Neural cell (in vitro differentiated cells): ENCODE measurements at regions not wholly inside any gene's neighbourhood (a gene's known extent, or its start where the extent isn't known, plus 50 kb on each side); places are given as distances from the start of the nearest gene placed in this dataset.

Source experiments
- H2AFZ ChIP-seq: fragments of 200-600, 300-800 bp; sonication (generic), shearing (Covaris generic); 2 replicates; pipeline ENCODE4 v1.6.0; 2014; ENCODE audit warnings: low read depth, mild to moderate bottlenecking, antibody characterized with exemption, low read length, moderate library complexity
- H3F3A ChIP-seq: fragments of 200-600 bp; shearing (Covaris generic); 2 replicates; pipeline ENCODE4 v1.6.1; 2016; ENCODE audit warnings: mild to moderate bottlenecking, moderate library complexity, mixed read lengths, antibody characterized with exemption, low read length; ENCODE audit not compliant: insufficient read depth, poor library complexity, severe bottlenecking
- H3K27ac ChIP-seq: fragments of 200-600, 300-800 bp; sonication (generic), shearing (Covaris generic); 2 replicates; pipeline ENCODE4 v1.5.1; 2014; ENCODE audit warnings: mild to moderate bottlenecking, low read length, moderate library complexity
- H3K27me3 ChIP-seq: fragments of 300-800, 200-600 bp; sonication (generic), shearing (Covaris generic); 2 replicates; pipeline ENCODE4 v1.6.0; 2014; ENCODE audit warnings: mild to moderate bottlenecking, low read depth, low read length, moderate library complexity; ENCODE audit not compliant: insufficient read depth
- H3K36me3 ChIP-seq: fragments of 300-800, 200-600 bp; sonication (generic), shearing (Covaris generic); 2 replicates; pipeline ENCODE4 v1.5.1; 2014; ENCODE audit warnings: mild to moderate bottlenecking, antibody characterized with exemption, low read length, moderate library complexity; ENCODE audit not compliant: insufficient read depth
- H3K4me2 ChIP-seq: fragments of 300-800, 200-600 bp; sonication (generic), shearing (Covaris generic); 2 replicates; pipeline ENCODE4 v1.6.0; 2014; ENCODE audit warnings: mild to moderate bottlenecking, low read length
- H3K4me3 ChIP-seq: fragments of 300-800, 200-600 bp; sonication (generic), shearing (Covaris generic); 2 replicates; pipeline ENCODE4 v1.5.1; 2014; ENCODE audit warnings: mild to moderate bottlenecking, low read length, moderate library complexity
- H3K79me2 ChIP-seq: fragments of 200-600 bp; shearing (Covaris generic); replicated peaks from 2 replicates; pipeline ENCODE4 v1.6.0; 2014; ENCODE audit warnings: mild to moderate bottlenecking, low read length, moderate library complexity; ENCODE audit not compliant: insufficient read depth
- H3K9ac ChIP-seq: fragments of 300-800, 200-600 bp; sonication (generic), shearing (Covaris generic); 2 replicates; pipeline ENCODE4 v1.6.1; 2016; ENCODE audit warnings: mild to moderate bottlenecking, low read length, mixed read lengths
- H3K9me2 ChIP-seq: fragments of 200-600 bp; shearing (Covaris generic); 2 replicates; pipeline ENCODE4 v1.6.1; 2016; ENCODE audit warnings: mild to moderate bottlenecking, low read length, mixed read lengths; ENCODE audit not compliant: insufficient read depth
- H3K9me3 ChIP-seq: fragments of 200-600, 300-800 bp; sonication (generic), shearing (Covaris generic); 2 replicates; pipeline ENCODE4 v1.6.1; 2016; ENCODE audit warnings: mild to moderate bottlenecking, mixed run types, low read length, moderate library complexity, mixed read lengths
- H4K20me1 ChIP-seq: fragments of 200-600 bp; shearing (Covaris generic); 2 replicates; pipeline ENCODE4 v1.6.1; 2016; ENCODE audit warnings: mild to moderate bottlenecking, mixed run types; ENCODE audit not compliant: insufficient read depth
- EP300 ChIP-seq: fragments of 450-650 bp; conservative IDR thresholded peaks from 2 replicates; pipeline ENCODE4 v1.6.1; 2014; ENCODE audit warnings: antibody characterized with exemption, mild to moderate bottlenecking, moderate library complexity; ENCODE audit not compliant: poor library complexity, severe bottlenecking
- EZH2 ChIP-seq: fragments of 200-600, 300-800 bp; shearing (Covaris generic), sonication (generic); IDR thresholded peaks from 2 replicates; pipeline ENCODE4 v1.6.1; 2014; ENCODE audit warnings: antibody characterized with exemption, low read length, borderline replicate concordance, mild to moderate bottlenecking; ENCODE audit not compliant: insufficient read depth, poor library complexity, severe bottlenecking
- MXI1 ChIP-seq: fragments of 450-650 bp; conservative IDR thresholded peaks from 2 replicates; pipeline ENCODE4 v1.6.1; 2014; ENCODE audit warnings: antibody characterized with exemption, mild to moderate bottlenecking; ENCODE audit not compliant: poor library complexity, severe bottlenecking
- POLR2AphosphoS5 ChIP-seq: IDR thresholded peaks from 2 replicates; pipeline ENCODE4 v1.6.1; 2012
- RAD21 ChIP-seq: fragments of 450-650 bp; conservative IDR thresholded peaks from 2 replicates; pipeline ENCODE4 v1.6.1; 2014; ENCODE audit warnings: antibody characterized with exemption, mild to moderate bottlenecking, moderate library complexity
- SMC3 ChIP-seq: fragments of 450-650 bp; conservative IDR thresholded peaks from 2 replicates; pipeline ENCODE4 v1.6.1; 2014; ENCODE audit warnings: antibody characterized with exemption, mild to moderate bottlenecking, moderate library complexity; ENCODE audit not compliant: poor library complexity
- TAF1 ChIP-seq: IDR thresholded peaks from 2 replicates; pipeline ENCODE4 v1.6.1; 2012; ENCODE audit warnings: low read depth
- TF ChIP-seq, protein P1 (sequence below): fragments of 450-650 bp; IDR thresholded peaks from 2 replicates; pipeline ENCODE4 v1.5.1; 2014; ENCODE audit warnings: antibody characterized with exemption, mild to moderate bottlenecking, moderate library complexity; ENCODE audit not compliant: poor library complexity, severe bottlenecking
- TF ChIP-seq, protein P2 (sequence below): IDR thresholded peaks from 2 replicates; pipeline ENCODE4 v1.6.1; 2012; ENCODE audit warnings: borderline replicate concordance

GRCh38 chr2:117716505-117716904 lies 98.0 kb upstream of the DDX18 start:
- Histone ChIP-seq H3K9me3 (no peaks in the 10 kb centered on the region), H3K9me2 (no peaks in the 10 kb centered on the region), H3K27ac (no peak overlapping the region), H3K36me3 (no peaks in the 10 kb centered on the region), H3K4me3 (no peak overlapping the region), H3K27me3 (no peaks in the 10 kb centered on the region), H3K79me2 (no peaks in the 10 kb centered on the region), H3K4me2 (no peak overlapping the region), H3K9ac (no peak overlapping the region), H3F3A (no peaks in the 10 kb centered on the region), H2AFZ (no peak overlapping the region), H4K20me1 (no peaks in the 10 kb centered on the region)
- TF ChIP-seq, protein P1, sequence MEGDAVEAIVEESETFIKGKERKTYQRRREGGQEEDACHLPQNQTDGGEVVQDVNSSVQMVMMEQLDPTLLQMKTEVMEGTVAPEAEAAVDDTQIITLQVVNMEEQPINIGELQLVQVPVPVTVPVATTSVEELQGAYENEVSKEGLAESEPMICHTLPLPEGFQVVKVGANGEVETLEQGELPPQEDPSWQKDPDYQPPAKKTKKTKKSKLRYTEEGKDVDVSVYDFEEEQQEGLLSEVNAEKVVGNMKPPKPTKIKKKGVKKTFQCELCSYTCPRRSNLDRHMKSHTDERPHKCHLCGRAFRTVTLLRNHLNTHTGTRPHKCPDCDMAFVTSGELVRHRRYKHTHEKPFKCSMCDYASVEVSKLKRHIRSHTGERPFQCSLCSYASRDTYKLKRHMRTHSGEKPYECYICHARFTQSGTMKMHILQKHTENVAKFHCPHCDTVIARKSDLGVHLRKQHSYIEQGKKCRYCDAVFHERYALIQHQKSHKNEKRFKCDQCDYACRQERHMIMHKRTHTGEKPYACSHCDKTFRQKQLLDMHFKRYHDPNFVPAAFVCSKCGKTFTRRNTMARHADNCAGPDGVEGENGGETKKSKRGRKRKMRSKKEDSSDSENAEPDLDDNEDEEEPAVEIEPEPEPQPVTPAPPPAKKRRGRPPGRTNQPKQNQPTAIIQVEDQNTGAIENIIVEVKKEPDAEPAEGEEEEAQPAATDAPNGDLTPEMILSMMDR: no peak
- TF ChIP-seq RAD21: no peak
- TF ChIP-seq EP300: no peak
- no peak for TF ChIP-seq MXI1
- no peak for TF ChIP-seq EZH2
- no peak for TF ChIP-seq TAF1
- no peak for TF ChIP-seq SMC3
- no peak for TF ChIP-seq POLR2AphosphoS5
- TF ChIP-seq, protein P2, sequence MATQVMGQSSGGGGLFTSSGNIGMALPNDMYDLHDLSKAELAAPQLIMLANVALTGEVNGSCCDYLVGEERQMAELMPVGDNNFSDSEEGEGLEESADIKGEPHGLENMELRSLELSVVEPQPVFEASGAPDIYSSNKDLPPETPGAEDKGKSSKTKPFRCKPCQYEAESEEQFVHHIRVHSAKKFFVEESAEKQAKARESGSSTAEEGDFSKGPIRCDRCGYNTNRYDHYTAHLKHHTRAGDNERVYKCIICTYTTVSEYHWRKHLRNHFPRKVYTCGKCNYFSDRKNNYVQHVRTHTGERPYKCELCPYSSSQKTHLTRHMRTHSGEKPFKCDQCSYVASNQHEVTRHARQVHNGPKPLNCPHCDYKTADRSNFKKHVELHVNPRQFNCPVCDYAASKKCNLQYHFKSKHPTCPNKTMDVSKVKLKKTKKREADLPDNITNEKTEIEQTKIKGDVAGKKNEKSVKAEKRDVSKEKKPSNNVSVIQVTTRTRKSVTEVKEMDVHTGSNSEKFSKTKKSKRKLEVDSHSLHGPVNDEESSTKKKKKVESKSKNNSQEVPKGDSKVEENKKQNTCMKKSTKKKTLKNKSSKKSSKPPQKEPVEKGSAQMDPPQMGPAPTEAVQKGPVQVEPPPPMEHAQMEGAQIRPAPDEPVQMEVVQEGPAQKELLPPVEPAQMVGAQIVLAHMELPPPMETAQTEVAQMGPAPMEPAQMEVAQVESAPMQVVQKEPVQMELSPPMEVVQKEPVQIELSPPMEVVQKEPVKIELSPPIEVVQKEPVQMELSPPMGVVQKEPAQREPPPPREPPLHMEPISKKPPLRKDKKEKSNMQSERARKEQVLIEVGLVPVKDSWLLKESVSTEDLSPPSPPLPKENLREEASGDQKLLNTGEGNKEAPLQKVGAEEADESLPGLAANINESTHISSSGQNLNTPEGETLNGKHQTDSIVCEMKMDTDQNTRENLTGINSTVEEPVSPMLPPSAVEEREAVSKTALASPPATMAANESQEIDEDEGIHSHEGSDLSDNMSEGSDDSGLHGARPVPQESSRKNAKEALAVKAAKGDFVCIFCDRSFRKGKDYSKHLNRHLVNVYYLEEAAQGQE: no peak

DNA sequence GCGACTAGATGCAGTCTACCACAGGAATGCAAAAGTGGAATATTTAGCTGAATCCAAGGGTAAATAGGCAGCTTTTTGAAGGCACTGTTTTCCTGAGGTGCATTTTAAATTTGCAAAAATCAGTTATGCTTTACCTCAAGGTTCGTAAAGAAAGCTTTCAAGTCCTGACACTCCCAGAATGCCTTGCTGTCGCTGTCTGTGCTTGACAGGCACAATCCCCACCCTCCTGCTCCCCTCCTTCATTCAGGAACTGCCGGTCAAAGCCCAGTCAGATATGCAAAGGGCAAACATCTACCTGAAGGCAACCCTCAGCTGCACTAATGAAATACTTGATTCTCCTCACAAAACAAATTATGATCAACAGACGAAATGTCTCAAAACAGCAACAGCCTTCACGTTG lies 97.4 kb upstream of the DDX18 start:
- Histone ChIP-seq H3K9me3 (no peaks in the 10 kb centered on the region), H3K27me3 (no peaks in the 10 kb centered on the region), H3K36me3 (no peaks in the 10 kb centered on the region), H3K9ac (no peak overlapping the region), H3K27ac (no peak overlapping the region), H3K4me2 (no peak overlapping the region), H4K20me1 (no peaks in the 10 kb centered on the region), H2AFZ (no peak overlapping the region), H3K9me2 (no peaks in the 10 kb centered on the region), H3F3A (no peaks in the 10 kb centered on the region), H3K79me2 (no peaks in the 10 kb centered on the region), H3K4me3 (no peak overlapping the region)
- TF ChIP-seq, protein P2: no peak
- no peak for TF ChIP-seq SMC3
- no peak for TF ChIP-seq MXI1
- TF ChIP-seq EP300: no peak
